ENCODE measurements at regions not wholly inside any gene's neighbourhood (a gene's known extent, or its start where the extent isn't known, plus 50 kb on each side); places are given as distances from the start of the nearest gene placed in this dataset.

DNA sequence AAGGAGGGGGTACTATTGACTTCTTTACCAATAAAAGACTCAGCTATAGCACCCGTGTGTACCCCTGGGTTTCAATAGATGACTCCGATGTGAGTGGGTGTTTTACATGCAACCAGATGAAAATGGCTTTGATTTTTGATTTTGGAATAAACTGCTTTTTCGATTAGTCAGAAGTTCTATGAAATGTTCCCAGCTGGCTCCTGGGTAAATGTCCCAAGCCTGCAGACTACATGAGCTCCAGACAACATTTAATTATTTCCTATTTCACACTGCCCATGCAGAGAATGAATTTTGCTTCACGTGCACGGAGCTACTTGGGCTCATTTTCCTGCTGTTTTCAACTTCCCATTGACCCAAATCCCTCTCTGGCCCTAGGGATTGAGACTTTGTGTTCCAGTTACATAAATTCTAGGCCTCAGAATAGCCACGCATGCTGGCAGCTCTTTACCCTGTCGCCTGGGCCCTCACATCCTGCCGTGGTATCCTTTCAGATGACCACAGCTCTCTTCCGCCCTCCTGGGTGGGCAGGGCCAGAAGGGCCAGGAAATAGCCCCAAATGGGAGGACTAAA, 59.7 kb downstream of the GPR6 start:
- TF ChIP-seq, protein P1, sequence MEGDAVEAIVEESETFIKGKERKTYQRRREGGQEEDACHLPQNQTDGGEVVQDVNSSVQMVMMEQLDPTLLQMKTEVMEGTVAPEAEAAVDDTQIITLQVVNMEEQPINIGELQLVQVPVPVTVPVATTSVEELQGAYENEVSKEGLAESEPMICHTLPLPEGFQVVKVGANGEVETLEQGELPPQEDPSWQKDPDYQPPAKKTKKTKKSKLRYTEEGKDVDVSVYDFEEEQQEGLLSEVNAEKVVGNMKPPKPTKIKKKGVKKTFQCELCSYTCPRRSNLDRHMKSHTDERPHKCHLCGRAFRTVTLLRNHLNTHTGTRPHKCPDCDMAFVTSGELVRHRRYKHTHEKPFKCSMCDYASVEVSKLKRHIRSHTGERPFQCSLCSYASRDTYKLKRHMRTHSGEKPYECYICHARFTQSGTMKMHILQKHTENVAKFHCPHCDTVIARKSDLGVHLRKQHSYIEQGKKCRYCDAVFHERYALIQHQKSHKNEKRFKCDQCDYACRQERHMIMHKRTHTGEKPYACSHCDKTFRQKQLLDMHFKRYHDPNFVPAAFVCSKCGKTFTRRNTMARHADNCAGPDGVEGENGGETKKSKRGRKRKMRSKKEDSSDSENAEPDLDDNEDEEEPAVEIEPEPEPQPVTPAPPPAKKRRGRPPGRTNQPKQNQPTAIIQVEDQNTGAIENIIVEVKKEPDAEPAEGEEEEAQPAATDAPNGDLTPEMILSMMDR (IDR thresholded peaks at IDR 0.05): no peak
- no peak for TF ChIP-seq POLR2A (IDR thresholded peaks at IDR 0.05)
